SK-N-SH treated with all-trans-retinoic acid at 6 μM for 48 hours (cell line): ENCODE measurements at regions not wholly inside any gene's neighbourhood (a gene's known extent, or its start where the extent isn't known, plus 50 kb on each side); places are given as distances from the start of the nearest gene placed in this dataset.

Experiments
- GLIS3 ChIP-seq: fragments of 250-450 bp; sonication (Bioruptor Pico); IDR thresholded peaks from 2 replicates; pipeline ENCODE4 v1.5.0; 2020; ENCODE audit warnings: mild to moderate bottlenecking, moderate library complexity
- PPARA ChIP-seq: fragments of 250-450 bp; sonication (Bioruptor Pico); IDR thresholded peaks from 2 replicates; pipeline ENCODE4 v1.5.0; 2020; ENCODE audit warnings: mild to moderate bottlenecking, borderline replicate concordance
- RARB ChIP-seq: fragments of 250-450 bp; sonication (Bioruptor Pico); IDR thresholded peaks from 2 replicates; pipeline ENCODE4 v1.8.0; 2021; ENCODE audit warnings: mild to moderate bottlenecking, moderate library complexity
- TCF4 ChIP-seq: fragments of 250-450 bp; sonication (Bioruptor Pico); IDR thresholded peaks from 2 replicates; pipeline ENCODE4 v1.8.0; 2021; ENCODE audit warnings: mild to moderate bottlenecking, moderate library complexity, borderline replicate concordance
- ZC3H10 ChIP-seq: fragments of 250-450 bp; sonication (Bioruptor Pico); IDR thresholded peaks from 2 replicates; pipeline ENCODE4 v1.5.1; 2021; ENCODE audit warnings: mild to moderate bottlenecking, moderate library complexity
- ZFP30 ChIP-seq: fragments of 450-650 bp; formaldehyde crosslinking; IDR thresholded peaks from 2 replicates; pipeline ENCODE4 v1.5.0; 2022; ENCODE audit warnings: mild to moderate bottlenecking, moderate library complexity
- ZNF565 ChIP-seq: fragments of 450-650 bp; formaldehyde crosslinking; conservative IDR thresholded peaks from 2 replicates; pipeline ENCODE4 v1.5.0; 2020; ENCODE audit warnings: low read depth, mild to moderate bottlenecking, moderate library complexity
- ZNF8 ChIP-seq: fragments of 450-650 bp; formaldehyde crosslinking; IDR thresholded peaks from 2 replicates; pipeline ENCODE4 v1.5.0; 2020; ENCODE audit warnings: mild to moderate bottlenecking, moderate library complexity
- TF ChIP-seq, protein P1 (sequence below): fragments of 250-450 bp; sonication (Bioruptor Pico); IDR thresholded peaks from 2 replicates; pipeline ENCODE4 v1.8.0; 2020; ENCODE audit warnings: mild to moderate bottlenecking, moderate library complexity, borderline replicate concordance
- TF ChIP-seq, protein P2 (sequence below): fragments of 250-450 bp; sonication (Bioruptor Pico); IDR thresholded peaks from 2 replicates; pipeline ENCODE4 v1.5.1; 2020; ENCODE audit warnings: low read depth, mild to moderate bottlenecking, moderate library complexity
- TF ChIP-seq, protein P3 (sequence below): fragments of 250-450 bp; sonication (Bioruptor Pico); IDR thresholded peaks from 2 replicates; pipeline ENCODE4 v1.5.0; 2020; ENCODE audit warnings: mild to moderate bottlenecking, moderate library complexity

DNA sequence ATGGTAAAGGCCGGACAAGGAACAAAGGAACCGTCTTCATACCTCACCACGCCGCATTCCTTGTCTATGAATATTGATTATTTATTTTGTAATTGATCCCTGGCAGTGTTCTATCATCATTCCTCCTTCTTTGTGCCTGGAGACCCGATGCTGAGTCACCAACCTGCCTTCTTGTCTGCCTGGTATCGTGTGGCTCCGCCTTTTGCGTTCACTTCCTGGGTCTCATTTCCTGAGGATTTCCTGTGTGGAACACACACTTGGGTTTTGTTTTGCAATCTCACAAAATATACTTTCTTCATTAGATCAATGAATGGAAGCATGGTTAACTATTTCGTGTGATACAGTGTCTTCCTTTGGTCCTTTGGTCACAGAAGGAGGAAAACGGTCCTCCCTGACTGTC, 95.5 kb upstream of the SNTG2 start:
- TF ChIP-seq ZNF565 (CRISPR knock-in tag) (no peak), RARB (no peak), TCF4 (CRISPR knock-in tag) (no peak), ZFP30 (CRISPR knock-in tag) (no peak), ZC3H10 (CRISPR knock-in tag) (no peak), GLIS3 (CRISPR knock-in tag) (no peak), PPARA (no peak), ZNF8 (no peak)
- TF ChIP-seq, protein P1, sequence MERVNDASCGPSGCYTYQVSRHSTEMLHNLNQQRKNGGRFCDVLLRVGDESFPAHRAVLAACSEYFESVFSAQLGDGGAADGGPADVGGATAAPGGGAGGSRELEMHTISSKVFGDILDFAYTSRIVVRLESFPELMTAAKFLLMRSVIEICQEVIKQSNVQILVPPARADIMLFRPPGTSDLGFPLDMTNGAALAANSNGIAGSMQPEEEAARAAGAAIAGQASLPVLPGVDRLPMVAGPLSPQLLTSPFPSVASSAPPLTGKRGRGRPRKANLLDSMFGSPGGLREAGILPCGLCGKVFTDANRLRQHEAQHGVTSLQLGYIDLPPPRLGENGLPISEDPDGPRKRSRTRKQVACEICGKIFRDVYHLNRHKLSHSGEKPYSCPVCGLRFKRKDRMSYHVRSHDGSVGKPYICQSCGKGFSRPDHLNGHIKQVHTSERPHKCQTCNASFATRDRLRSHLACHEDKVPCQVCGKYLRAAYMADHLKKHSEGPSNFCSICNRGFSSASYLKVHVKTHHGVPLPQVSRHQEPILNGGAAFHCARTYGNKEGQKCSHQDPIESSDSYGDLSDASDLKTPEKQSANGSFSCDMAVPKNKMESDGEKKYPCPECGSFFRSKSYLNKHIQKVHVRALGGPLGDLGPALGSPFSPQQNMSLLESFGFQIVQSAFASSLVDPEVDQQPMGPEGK (CRISPR knock-in tag): no peak
- TF ChIP-seq, protein P2, sequence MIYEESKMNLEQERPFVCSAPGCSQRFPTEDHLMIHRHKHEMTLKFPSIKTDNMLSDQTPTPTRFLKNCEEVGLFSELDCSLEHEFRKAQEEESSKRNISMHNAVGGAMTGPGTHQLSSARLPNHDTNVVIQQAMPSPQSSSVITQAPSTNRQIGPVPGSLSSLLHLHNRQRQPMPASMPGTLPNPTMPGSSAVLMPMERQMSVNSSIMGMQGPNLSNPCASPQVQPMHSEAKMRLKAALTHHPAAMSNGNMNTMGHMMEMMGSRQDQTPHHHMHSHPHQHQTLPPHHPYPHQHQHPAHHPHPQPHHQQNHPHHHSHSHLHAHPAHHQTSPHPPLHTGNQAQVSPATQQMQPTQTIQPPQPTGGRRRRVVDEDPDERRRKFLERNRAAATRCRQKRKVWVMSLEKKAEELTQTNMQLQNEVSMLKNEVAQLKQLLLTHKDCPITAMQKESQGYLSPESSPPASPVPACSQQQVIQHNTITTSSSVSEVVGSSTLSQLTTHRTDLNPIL: no peak
- TF ChIP-seq, protein P3, sequence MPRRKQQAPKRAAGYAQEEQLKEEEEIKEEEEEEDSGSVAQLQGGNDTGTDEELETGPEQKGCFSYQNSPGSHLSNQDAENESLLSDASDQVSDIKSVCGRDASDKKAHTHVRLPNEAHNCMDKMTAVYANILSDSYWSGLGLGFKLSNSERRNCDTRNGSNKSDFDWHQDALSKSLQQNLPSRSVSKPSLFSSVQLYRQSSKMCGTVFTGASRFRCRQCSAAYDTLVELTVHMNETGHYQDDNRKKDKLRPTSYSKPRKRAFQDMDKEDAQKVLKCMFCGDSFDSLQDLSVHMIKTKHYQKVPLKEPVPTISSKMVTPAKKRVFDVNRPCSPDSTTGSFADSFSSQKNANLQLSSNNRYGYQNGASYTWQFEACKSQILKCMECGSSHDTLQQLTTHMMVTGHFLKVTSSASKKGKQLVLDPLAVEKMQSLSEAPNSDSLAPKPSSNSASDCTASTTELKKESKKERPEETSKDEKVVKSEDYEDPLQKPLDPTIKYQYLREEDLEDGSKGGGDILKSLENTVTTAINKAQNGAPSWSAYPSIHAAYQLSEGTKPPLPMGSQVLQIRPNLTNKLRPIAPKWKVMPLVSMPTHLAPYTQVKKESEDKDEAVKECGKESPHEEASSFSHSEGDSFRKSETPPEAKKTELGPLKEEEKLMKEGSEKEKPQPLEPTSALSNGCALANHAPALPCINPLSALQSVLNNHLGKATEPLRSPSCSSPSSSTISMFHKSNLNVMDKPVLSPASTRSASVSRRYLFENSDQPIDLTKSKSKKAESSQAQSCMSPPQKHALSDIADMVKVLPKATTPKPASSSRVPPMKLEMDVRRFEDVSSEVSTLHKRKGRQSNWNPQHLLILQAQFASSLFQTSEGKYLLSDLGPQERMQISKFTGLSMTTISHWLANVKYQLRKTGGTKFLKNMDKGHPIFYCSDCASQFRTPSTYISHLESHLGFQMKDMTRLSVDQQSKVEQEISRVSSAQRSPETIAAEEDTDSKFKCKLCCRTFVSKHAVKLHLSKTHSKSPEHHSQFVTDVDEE (CRISPR knock-in tag): no peak
